ENCODE measurements at regions not wholly inside any gene's neighbourhood (a gene's known extent, or its start where the extent isn't known, plus 50 kb on each side); places are given as distances from the start of the nearest gene placed in this dataset.

GRCh38 chr1:59199147-59199546 lies 97.7 kb upstream of the FGGY start:
- no peak overlapping the region for H3K4me3 ChIP-seq (ENCODE audit: control insufficient read depth in 2 of 3, extremely low read depth in 1 of 3, insufficient read depth in 2 of 3, low read depth in 1 of 3, low read length in 3 of 3)
- no peaks in the 10 kb centered on the region for H3K4me1 ChIP-seq (ENCODE audit: control insufficient read depth, extremely low read depth, insufficient read depth, low read length)
- no peak overlapping the region for H2AFZ ChIP-seq (ENCODE audit: control insufficient read depth, low read length)
- FAIRE-seq (no peak), DNase-seq (ENCODE audit: low read depth, low spot score) (no peak)
- H3K4me2 ChIP-seq (ENCODE audit: control insufficient read depth, extremely low read depth, insufficient read depth, low read depth, low read length): no peak overlapping the region
- no peaks in the 10 kb centered on the region for H3K9me1 ChIP-seq (ENCODE audit: control insufficient read depth, extremely low read depth, insufficient read depth, low read length)
- H3K79me2 ChIP-seq (ENCODE audit: control insufficient read depth, insufficient read depth, low read length): no peaks in the 10 kb centered on the region
- no peak overlapping the region for H3K27ac ChIP-seq (ENCODE audit: control insufficient read depth, insufficient read depth, low read length)
- no peaks in the 10 kb centered on the region for H3K27me3 ChIP-seq (ENCODE audit: control insufficient read depth, extremely low read depth, insufficient read depth, low read length)
- dilution Hi-C loops (cut with MboI; ENCODE audit: extremely low pct_ligation_motif_present, low sequenced_read_pairs): no loop called here
- no peak overlapping the region for H3K9ac ChIP-seq (ENCODE audit: control insufficient read depth, extremely low read depth, insufficient read depth, low read length)
- H3K36me3 ChIP-seq (ENCODE audit: control insufficient read depth in 2 of 2, extremely low read depth in 1 of 2, insufficient read depth in 2 of 2, low read length in 2 of 2): no peaks in the 10 kb centered on the region
- TF ChIP-seq CTCF (optimal IDR thresholded peaks at IDR 0.05 in 1 of 3, IDR thresholded peaks at IDR 0.05 in 1 of 3, conservative IDR thresholded peaks at IDR 0.05 in 1 of 3; ENCODE audit: extremely low read depth in 1 of 3, insufficient read depth in 2 of 3, low read length in 3 of 3) (no peak), EZH2 (IDR thresholded peaks at IDR 0.05; ENCODE audit: low read length) (no peak)
- H4K20me1 ChIP-seq (ENCODE audit: control insufficient read depth, extremely low read depth, insufficient read depth, low read length): no peaks in the 10 kb centered on the region
- H3K9me3 ChIP-seq (ENCODE audit: control insufficient read depth, low read depth, low read length): no peaks in the 10 kb centered on the region

- H3K4me2 ChIP-seq (ENCODE audit: control insufficient read depth, extremely low read depth, insufficient read depth, low read depth, low read length): no peak overlapping the region
- H3K9ac ChIP-seq (ENCODE audit: control insufficient read depth, extremely low read depth, insufficient read depth, low read length): no peak overlapping the region
- DNase-seq (ENCODE audit: low read depth, low spot score) (no peak), FAIRE-seq (no peak)
- dilution Hi-C loops (cut with MboI; ENCODE audit: extremely low pct_ligation_motif_present, low sequenced_read_pairs): no loop called here
- H3K9me1 ChIP-seq (ENCODE audit: control insufficient read depth, extremely low read depth, insufficient read depth, low read length): no peaks in the 10 kb centered on the region
- no peaks in the 10 kb centered on the region for H3K27me3 ChIP-seq (ENCODE audit: control insufficient read depth, extremely low read depth, insufficient read depth, low read length)
- no peaks in the 10 kb centered on the region for H3K4me1 ChIP-seq (ENCODE audit: control insufficient read depth, extremely low read depth, insufficient read depth, low read length)
- H4K20me1 ChIP-seq (ENCODE audit: control insufficient read depth, extremely low read depth, insufficient read depth, low read length): no peaks in the 10 kb centered on the region
- no peaks in the 10 kb centered on the region for H3K79me2 ChIP-seq (ENCODE audit: control insufficient read depth, insufficient read depth, low read length)
- TF ChIP-seq EZH2 (IDR thresholded peaks at IDR 0.05; ENCODE audit: low read length): no peak
- no peak for TF ChIP-seq CTCF (optimal IDR thresholded peaks at IDR 0.05 in 1 of 3, IDR thresholded peaks at IDR 0.05 in 1 of 3, conservative IDR thresholded peaks at IDR 0.05 in 1 of 3; ENCODE audit: extremely low read depth in 1 of 3, insufficient read depth in 2 of 3, low read length in 3 of 3)
- no peaks in the 10 kb centered on the region for H3K9me3 ChIP-seq (ENCODE audit: control insufficient read depth, low read depth, low read length)
- no peak overlapping the region for H3K27ac ChIP-seq (ENCODE audit: control insufficient read depth, insufficient read depth, low read length)
- H3K4me3 ChIP-seq (ENCODE audit: control insufficient read depth in 2 of 3, extremely low read depth in 1 of 3, insufficient read depth in 2 of 3, low read depth in 1 of 3, low read length in 3 of 3): no peak overlapping the region
- H3K36me3 ChIP-seq (ENCODE audit: control insufficient read depth in 2 of 2, extremely low read depth in 1 of 2, insufficient read depth in 2 of 2, low read length in 2 of 2): no peaks in the 10 kb centered on the region
- H2AFZ ChIP-seq (ENCODE audit: control insufficient read depth, low read length): no peak overlapping the region
Observed at GRCh38 chr1:59199719-59200376, 97.0 kb upstream of the FGGY start.
